ENCODE measurements at regions not wholly inside any gene's neighbourhood (a gene's known extent, or its start where the extent isn't known, plus 50 kb on each side); places are given as distances from the start of the nearest gene placed in this dataset.

GRCh38 chr1:223016890-223017289, 126.2 kb downstream of the TLR5 start (continued):
- TF ChIP-seq ATOH8 (CRISPR knock-in tag; IDR thresholded peaks at IDR 0.05; ENCODE audit: low read depth), result no peak
- TF ChIP-seq CBX8 (IDR thresholded peaks at IDR 0.05), result no peak
- TF ChIP-seq RAD21 (conservative IDR thresholded peaks at IDR 0.05 in 1 of 2, IDR thresholded peaks at IDR 0.05 in 1 of 2), result no peak
- no peak for TF ChIP-seq BHLHE40 (IDR thresholded peaks at IDR 0.05; ENCODE audit: low read depth, low read length)
- no peak for TF ChIP-seq RCOR1 (IDR thresholded peaks at IDR 0.05; ENCODE audit: low read depth, low read length)
- TF ChIP-seq E2F6 (IDR thresholded peaks at IDR 0.05; ENCODE audit: borderline replicate concordance, low read depth), result no peak

- Histone ChIP-seq H3K9me3 (no peaks in the 10 kb centered on the region), H3K27ac (no peak overlapping the region), H3K4me2 (no peak overlapping the region), H3K4me3 (no peak overlapping the region), H3K4me1 (no peaks in the 10 kb centered on the region)
- no peak for DNase-seq (ENCODE audit: low read depth in 1 of 2, low spot score in 1 of 2)
- no peak for TF ChIP-seq ELK1 (IDR thresholded peaks at IDR 0.05; ENCODE audit: low read depth, low read length)
- no peak for TF ChIP-seq POLR2A (IDR thresholded peaks at IDR 0.05; ENCODE audit: low read length)
- CTCF ChIA-PET, result no interaction called here
- POLR2A ChIA-PET, result no interaction called here
- ATAC-seq, result no peak
- no peak for FAIRE-seq
- 77% methylated on average over 5 of the region's 8 CpGs for WGBS (ENCODE audit: missing lambda C conversion rate)
Measured at GRCh38 chr1:223017291-223017690, 125.8 kb downstream of the TLR5 start.

- no peak for ATAC-seq
- DNase-seq (ENCODE audit: low read depth in 1 of 2, low spot score in 1 of 2), result no peak
- Histone ChIP-seq H3K27ac (no peak overlapping the region), H3K4me1 (no peaks in the 10 kb centered on the region), H3K9me3 (no peaks in the 10 kb centered on the region), H3K4me2 (no peak overlapping the region), H3K4me3 (no peak overlapping the region)
- POLR2A ChIA-PET, result no interaction called here
- 71% methylated on average over 7 of the region's 7 CpGs for WGBS (ENCODE audit: missing lambda C conversion rate)
- no peak for FAIRE-seq
- no peak for TF ChIP-seq NPAS2 (CRISPR knock-in tag; IDR thresholded peaks at IDR 0.05; ENCODE audit: borderline replicate concordance)
- no peak for TF ChIP-seq ZNF302 (CRISPR knock-in tag; IDR thresholded peaks at IDR 0.05)
- TF ChIP-seq KDM1A (IDR thresholded peaks at IDR 0.05; ENCODE audit: low read depth), result no peak
- no peak for TF ChIP-seq POLR2A (IDR thresholded peaks at IDR 0.05; ENCODE audit: low read length)
- no peak for TF ChIP-seq HMGXB4 (CRISPR knock-in tag; IDR thresholded peaks at IDR 0.05; ENCODE audit: borderline replicate concordance)
- TF ChIP-seq BHLHE40 (IDR thresholded peaks at IDR 0.05; ENCODE audit: low read depth, low read length), result no peak
- TF ChIP-seq ZSCAN20 (CRISPR knock-in tag; IDR thresholded peaks at IDR 0.05), result no peak
- no peak for TF ChIP-seq NR3C1 (IDR thresholded peaks at IDR 0.05)
- no peak for TF ChIP-seq HOXB5 (CRISPR knock-in tag; IDR thresholded peaks at IDR 0.05)
- no peak for TF ChIP-seq CBX8 (IDR thresholded peaks at IDR 0.05)
- no peak for TF ChIP-seq CBX2 (IDR thresholded peaks at IDR 0.05; ENCODE audit: borderline replicate concordance, low read depth)
- no peak for TF ChIP-seq HOXA7 (CRISPR knock-in tag; IDR thresholded peaks at IDR 0.05)
- TF ChIP-seq MAFK (IDR thresholded peaks at IDR 0.05; ENCODE audit: partially characterized antibody), result no peak
- TF ChIP-seq JUN (IDR thresholded peaks at IDR 0.05), result no peak
- TF ChIP-seq GATA3 (IDR thresholded peaks at IDR 0.05; ENCODE audit: borderline replicate concordance), result no peak
- no peak for TF ChIP-seq FOSL2 (IDR thresholded peaks at IDR 0.05)
- no peak for TF ChIP-seq FOSL2 (CRISPR knock-in tag; IDR thresholded peaks at IDR 0.05)
- TF ChIP-seq HES2 (IDR thresholded peaks at IDR 0.05), result no peak
- CTCF ChIA-PET, result interaction anchor here (1.2 to 1.5 kb wide), 2 partner anchors 8 to 9 kb away, joined by 3 to 7 read pairs; no protein-coding TSS in a partner anchor
Measured at GRCh38 chr1:223018534-223018933, 124.5 kb downstream of the TLR5 start.
